ENCODE measurements at regions not wholly inside any gene's neighbourhood (a gene's known extent, or its start where the extent isn't known, plus 50 kb on each side); places are given as distances from the start of the nearest gene placed in this dataset.

DNA sequence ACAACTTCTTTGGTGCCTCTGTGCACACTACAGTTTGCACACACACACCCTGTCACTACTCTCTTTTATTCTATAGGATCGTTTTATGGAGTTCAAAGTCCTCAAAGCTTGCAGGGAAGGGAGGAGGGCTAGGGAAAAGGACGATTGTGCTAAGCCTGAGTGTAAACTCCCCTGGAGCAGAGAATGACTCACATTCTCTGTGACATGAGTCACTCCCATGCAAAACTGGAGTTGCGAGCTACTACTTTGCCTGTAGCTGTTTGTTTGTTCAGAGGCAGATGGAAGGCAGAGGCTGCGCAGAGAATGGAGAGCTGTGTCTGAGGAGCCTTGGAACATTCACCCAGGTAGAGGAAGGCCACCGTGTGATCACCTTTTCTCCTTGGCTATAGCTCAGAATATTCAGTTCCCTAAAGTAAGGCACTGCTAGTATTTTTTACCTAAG, 80.5 kb upstream of the MBNL2 start (continued):
- TF ChIP-seq, protein P1, sequence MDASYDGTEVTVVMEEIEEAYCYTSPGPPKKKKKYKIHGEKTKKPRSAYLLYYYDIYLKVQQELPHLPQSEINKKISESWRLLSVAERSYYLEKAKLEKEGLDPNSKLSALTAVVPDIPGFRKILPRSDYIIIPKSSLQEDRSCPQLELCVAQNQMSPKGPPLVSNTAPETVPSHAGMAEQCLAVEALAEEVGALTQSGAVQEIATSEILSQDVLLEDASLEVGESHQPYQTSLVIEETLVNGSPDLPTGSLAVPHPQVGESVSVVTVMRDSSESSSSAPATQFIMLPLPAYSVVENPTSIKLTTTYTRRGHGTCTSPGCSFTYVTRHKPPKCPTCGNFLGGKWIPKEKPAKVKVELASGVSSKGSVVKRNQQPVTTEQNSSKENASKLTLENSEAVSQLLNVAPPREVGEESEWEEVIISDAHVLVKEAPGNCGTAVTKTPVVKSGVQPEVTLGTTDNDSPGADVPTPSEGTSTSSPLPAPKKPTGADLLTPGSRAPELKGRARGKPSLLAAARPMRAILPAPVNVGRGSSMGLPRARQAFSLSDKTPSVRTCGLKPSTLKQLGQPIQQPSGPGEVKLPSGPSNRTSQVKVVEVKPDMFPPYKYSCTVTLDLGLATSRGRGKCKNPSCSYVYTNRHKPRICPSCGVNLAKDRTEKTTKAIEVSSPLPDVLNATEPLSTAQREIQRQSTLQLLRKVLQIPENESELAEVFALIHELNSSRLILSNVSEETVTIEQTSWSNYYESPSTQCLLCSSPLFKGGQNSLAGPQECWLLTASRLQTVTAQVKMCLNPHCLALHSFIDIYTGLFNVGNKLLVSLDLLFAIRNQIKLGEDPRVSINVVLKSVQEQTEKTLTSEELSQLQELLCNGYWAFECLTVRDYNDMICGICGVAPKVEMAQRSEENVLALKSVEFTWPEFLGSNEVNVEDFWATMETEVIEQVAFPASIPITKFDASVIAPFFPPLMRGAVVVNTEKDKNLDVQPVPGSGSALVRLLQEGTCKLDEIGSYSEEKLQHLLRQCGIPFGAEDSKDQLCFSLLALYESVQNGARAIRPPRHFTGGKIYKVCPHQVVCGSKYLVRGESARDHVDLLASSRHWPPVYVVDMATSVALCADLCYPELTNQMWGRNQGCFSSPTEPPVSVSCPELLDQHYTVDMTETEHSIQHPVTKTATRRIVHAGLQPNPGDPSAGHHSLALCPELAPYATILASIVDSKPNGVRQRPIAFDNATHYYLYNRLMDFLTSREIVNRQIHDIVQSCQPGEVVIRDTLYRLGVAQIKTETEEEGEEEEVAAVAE (CRISPR knock-in tag; IDR thresholded peaks at IDR 0.05; ENCODE audit: borderline replicate concordance) = 0 out of 2 replicates have a peak, but pooled peaks have one; percentile 42
- TF ChIP-seq, protein P2, sequence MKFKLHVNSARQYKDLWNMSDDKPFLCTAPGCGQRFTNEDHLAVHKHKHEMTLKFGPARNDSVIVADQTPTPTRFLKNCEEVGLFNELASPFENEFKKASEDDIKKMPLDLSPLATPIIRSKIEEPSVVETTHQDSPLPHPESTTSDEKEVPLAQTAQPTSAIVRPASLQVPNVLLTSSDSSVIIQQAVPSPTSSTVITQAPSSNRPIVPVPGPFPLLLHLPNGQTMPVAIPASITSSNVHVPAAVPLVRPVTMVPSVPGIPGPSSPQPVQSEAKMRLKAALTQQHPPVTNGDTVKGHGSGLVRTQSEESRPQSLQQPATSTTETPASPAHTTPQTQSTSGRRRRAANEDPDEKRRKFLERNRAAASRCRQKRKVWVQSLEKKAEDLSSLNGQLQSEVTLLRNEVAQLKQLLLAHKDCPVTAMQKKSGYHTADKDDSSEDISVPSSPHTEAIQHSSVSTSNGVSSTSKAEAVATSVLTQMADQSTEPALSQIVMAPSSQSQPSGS (CRISPR knock-in tag; IDR thresholded peaks at IDR 0.05) = peak; percentile 73
- TF ChIP-seq ZMYM3 (CRISPR knock-in tag; IDR thresholded peaks at IDR 0.05) (peak; percentile 74), ZNF382 (CRISPR knock-in tag; IDR thresholded peaks at IDR 0.05; ENCODE audit: borderline replicate concordance) (no peak), RARA (CRISPR knock-in tag; IDR thresholded peaks at IDR 0.05) (peak; percentile 51), ZSCAN20 (CRISPR knock-in tag; IDR thresholded peaks at IDR 0.05; ENCODE audit: borderline replicate concordance) (0 out of 2 replicates have a peak, but pooled peaks have one; percentile 51), DNMT1 (CRISPR knock-in tag; IDR thresholded peaks at IDR 0.05) (no peak), THYN1 (CRISPR knock-in tag; IDR thresholded peaks at IDR 0.05; ENCODE audit: borderline replicate concordance, low read depth) (no peak), SAP130 (CRISPR knock-in tag; IDR thresholded peaks at IDR 0.05; ENCODE audit: low read depth) (peak; percentile 87), ZBTB20 (CRISPR knock-in tag; IDR thresholded peaks at IDR 0.05; ENCODE audit: borderline replicate concordance, low read depth) (peak; percentile 100), ELF1 (CRISPR knock-in tag; IDR thresholded peaks at IDR 0.05) (0 out of 2 replicates have a peak, but pooled peaks have one; percentile 23)
- TF ChIP-seq, protein P3, sequence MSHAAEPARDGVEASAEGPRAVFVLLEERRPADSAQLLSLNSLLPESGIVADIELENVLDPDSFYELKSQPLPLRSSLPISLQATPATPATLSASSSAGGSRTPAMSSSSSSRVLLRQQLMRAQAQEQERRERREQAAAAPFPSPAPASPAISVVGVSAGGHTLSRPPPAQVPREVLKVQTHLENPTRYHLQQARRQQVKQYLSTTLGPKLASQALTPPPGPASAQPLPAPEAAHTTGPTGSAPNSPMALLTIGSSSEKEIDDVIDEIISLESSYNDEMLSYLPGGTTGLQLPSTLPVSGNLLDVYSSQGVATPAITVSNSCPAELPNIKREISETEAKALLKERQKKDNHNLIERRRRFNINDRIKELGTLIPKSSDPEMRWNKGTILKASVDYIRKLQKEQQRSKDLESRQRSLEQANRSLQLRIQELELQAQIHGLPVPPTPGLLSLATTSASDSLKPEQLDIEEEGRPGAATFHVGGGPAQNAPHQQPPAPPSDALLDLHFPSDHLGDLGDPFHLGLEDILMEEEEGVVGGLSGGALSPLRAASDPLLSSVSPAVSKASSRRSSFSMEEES (CRISPR knock-in tag; IDR thresholded peaks at IDR 0.05) = peak; percentile 66
- TF ChIP-seq, protein P4, sequence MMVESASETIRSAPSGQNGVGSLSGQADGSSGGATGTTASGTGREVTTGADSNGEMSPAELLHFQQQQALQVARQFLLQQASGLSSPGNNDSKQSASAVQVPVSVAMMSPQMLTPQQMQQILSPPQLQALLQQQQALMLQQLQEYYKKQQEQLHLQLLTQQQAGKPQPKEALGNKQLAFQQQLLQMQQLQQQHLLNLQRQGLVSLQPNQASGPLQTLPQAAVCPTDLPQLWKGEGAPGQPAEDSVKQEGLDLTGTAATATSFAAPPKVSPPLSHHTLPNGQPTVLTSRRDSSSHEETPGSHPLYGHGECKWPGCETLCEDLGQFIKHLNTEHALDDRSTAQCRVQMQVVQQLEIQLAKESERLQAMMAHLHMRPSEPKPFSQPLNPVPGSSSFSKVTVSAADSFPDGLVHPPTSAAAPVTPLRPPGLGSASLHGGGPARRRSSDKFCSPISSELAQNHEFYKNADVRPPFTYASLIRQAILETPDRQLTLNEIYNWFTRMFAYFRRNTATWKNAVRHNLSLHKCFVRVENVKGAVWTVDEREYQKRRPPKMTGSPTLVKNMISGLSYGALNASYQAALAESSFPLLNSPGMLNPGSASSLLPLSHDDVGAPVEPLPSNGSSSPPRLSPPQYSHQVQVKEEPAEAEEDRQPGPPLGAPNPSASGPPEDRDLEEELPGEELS (CRISPR knock-in tag; IDR thresholded peaks at IDR 0.05) = peak; percentile 89
- TF ChIP-seq, protein P5, sequence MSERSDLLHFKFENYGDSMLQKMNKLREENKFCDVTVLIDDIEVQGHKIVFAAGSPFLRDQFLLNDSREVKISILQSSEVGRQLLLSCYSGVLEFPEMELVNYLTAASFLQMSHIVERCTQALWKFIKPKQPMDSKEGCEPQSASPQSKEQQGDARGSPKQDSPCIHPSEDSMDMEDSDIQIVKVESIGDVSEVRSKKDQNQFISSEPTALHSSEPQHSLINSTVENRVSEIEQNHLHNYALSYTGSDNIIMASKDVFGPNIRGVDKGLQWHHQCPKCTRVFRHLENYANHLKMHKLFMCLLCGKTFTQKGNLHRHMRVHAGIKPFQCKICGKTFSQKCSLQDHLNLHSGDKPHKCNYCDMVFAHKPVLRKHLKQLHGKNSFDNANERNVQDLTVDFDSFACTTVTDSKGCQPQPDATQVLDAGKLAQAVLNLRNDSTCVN (CRISPR knock-in tag; IDR thresholded peaks at IDR 0.05; ENCODE audit: borderline replicate concordance) = peak; percentile 77; the same call in 1 of the 2 replicates
- TF ChIP-seq, protein P6, sequence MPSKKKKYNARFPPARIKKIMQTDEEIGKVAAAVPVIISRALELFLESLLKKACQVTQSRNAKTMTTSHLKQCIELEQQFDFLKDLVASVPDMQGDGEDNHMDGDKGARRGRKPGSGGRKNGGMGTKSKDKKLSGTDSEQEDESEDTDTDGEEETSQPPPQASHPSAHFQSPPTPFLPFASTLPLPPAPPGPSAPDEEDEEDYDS (CRISPR knock-in tag; IDR thresholded peaks at IDR 0.05) = peak; percentile 74
- TF ChIP-seq, protein P7, sequence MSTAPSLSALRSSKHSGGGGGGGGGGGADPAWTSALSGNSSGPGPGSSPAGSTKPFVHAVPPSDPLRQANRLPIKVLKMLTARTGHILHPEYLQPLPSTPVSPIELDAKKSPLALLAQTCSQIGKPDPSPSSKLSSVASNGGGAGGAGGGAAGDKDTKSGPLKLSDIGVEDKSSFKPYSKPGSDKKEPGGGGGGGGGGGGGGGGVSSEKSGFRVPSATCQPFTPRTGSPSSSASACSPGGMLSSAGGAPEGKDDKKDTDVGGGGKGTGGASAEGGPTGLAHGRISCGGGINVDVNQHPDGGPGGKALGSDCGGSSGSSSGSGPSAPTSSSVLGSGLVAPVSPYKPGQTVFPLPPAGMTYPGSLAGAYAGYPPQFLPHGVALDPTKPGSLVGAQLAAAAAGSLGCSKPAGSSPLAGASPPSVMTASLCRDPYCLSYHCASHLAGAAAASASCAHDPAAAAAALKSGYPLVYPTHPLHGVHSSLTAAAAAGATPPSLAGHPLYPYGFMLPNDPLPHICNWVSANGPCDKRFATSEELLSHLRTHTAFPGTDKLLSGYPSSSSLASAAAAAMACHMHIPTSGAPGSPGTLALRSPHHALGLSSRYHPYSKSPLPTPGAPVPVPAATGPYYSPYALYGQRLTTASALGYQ (CRISPR knock-in tag; IDR thresholded peaks at IDR 0.05) = peak; percentile 42; the same call in 1 of the 2 replicates
